ENCODE measurements at regions not wholly inside any gene's neighbourhood (a gene's known extent, or its start where the extent isn't known, plus 50 kb on each side); places are given as distances from the start of the nearest gene placed in this dataset.
"Not testable (repeated sequence)": the region's sequence is repeated elsewhere in the genome, so short reads cannot be mapped to it uniquely, and the experiment has no call there.

DNA sequence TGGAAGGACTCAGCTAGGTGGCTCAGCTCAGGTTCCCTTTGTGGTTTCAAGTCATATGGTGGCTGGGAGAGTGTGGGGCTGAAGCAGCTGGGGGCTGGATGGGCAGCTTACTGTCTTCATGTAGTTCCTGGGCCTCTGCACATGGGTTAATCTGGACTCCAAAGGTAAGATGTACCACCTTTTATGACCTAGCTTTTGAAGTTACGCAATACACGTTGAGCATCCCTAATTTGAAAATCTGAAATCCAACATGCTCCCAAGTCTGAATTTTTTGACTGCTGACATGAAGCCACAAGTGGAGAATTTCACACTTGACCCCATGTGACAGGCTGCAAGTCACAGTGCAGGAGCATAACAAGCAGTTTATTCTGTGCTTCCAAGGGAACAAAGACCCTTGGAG, 173.7 kb downstream of the KBTBD8 start:
- H4K20me1 ChIP-seq (replicated peaks; ENCODE audit: control insufficient read depth, insufficient read depth, low read length): no peaks in the 10 kb centered on the region
- no peaks in the 10 kb centered on the region for H3K9me3 ChIP-seq (replicated peaks; ENCODE audit: control insufficient read depth, insufficient read depth, low read depth, low read length)
- no peak for FAIRE-seq
- H3K4me2 ChIP-seq (ENCODE audit: insufficient read depth, low read length): no peak overlapping the region
- H3K4me1 ChIP-seq (replicated peaks in 1 of 2; ENCODE audit: control insufficient read depth in 2 of 2, insufficient read depth in 2 of 2, low read length in 2 of 2): no peaks in the 10 kb centered on the region
- POLR2A ChIA-PET: interaction anchor here (0.7 kb wide), 1 partner anchor 603 kb away, joined by 3 read pairs; no protein-coding TSS in a partner anchor
- in situ Hi-C loops (cut with MboI): no loop called here
- no peaks in the 10 kb centered on the region for H3K79me2 ChIP-seq (ENCODE audit: control insufficient read depth, insufficient read depth, low read length)
- WGBS (ENCODE audit: insufficient coverage, low coverage, missing lambda C conversion rate): 0% methylated on average over 2 of the region's 2 CpGs
- H3K27me3 ChIP-seq (ENCODE audit: control insufficient read depth in 2 of 2, insufficient read depth in 2 of 2, low read length in 2 of 2): no peaks in the 10 kb centered on the region
- H3K9ac ChIP-seq (ENCODE audit: insufficient read depth in 1 of 2, low read depth in 2 of 2, low read length in 2 of 2): no peak overlapping the region
- intact Hi-C loops (cut with micrococcal nuclease): no loop called here
- BruUV-seq (replicated peaks): no TSS peak
- no peak overlapping the region for H3K4me3 ChIP-seq
- no peaks in the 10 kb centered on the region for H3K36me3 ChIP-seq (ENCODE audit: control insufficient read depth, insufficient read depth, low read length)
- CTCF ChIA-PET (ENCODE audit: low intra/inter-chr PET ratio): no interaction called here
- no peak overlapping the region for H2AFZ ChIP-seq (ENCODE audit: low read depth, low read length)
- no peaks in the 10 kb centered on the region for H3K9me1 ChIP-seq (ENCODE audit: control insufficient read depth, insufficient read depth, low read length)
- H3K27ac ChIP-seq (ENCODE audit: extremely low read depth, low read depth, low read length): no peak overlapping the region
- no peak for ATAC-seq
- no peak for DNase-seq (ENCODE audit: extremely low read depth in 1 of 4, low spot score in 3 of 4)
- no peak for TF ChIP-seq CEBPG (CRISPR knock-in tag; IDR thresholded peaks at IDR 0.05)
- TF ChIP-seq CEBPG (tag; conservative IDR thresholded peaks at IDR 0.05 in 1 of 2, IDR thresholded peaks at IDR 0.05 in 1 of 2): peak in 1 of 2 experiments; percentile 69; a peak in 1 of 4 replicates
- TF ChIP-seq NELFE (IDR thresholded peaks at IDR 0.05; ENCODE audit: insufficient read depth, insufficient read length): no peak
- peak; percentile 56 for TF ChIP-seq CEBPB (tag; IDR thresholded peaks at IDR 0.05)

DNA sequence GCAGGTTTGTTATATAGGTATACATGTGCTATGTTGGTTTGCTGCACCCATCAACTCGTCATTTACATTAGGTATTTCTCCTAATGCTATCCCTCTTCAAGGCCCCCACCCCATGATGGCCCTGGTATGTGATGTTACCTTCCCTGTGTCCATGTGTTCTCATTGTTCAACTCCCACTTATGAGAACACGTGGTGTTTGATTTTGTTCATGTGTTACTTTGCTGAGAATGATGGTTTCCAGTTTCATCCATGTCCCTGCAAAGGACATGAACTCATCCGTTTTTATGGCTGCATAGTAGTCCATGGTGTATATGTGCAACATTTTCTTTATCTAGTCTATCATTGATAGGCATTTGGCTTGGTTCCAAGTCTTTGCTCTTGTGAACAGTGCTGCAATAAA, 175.0 kb downstream of the KBTBD8 start:
- H3K4me1 ChIP-seq (replicated peaks in 1 of 2; ENCODE audit: control insufficient read depth in 2 of 2, insufficient read depth in 2 of 2, low read length in 2 of 2); DNase-seq (ENCODE audit: extremely low read depth in 1 of 4, low spot score in 3 of 4); ATAC-seq; H3K4me3 ChIP-seq; H3K36me3 ChIP-seq (ENCODE audit: control insufficient read depth, insufficient read depth, low read length); H3K9me3 ChIP-seq (replicated peaks; ENCODE audit: control insufficient read depth, insufficient read depth, low read depth, low read length); POLR2A ChIA-PET; H3K9ac ChIP-seq (ENCODE audit: insufficient read depth in 1 of 2, low read depth in 2 of 2, low read length in 2 of 2); FAIRE-seq; H2AFZ ChIP-seq (ENCODE audit: low read depth, low read length); in situ Hi-C loops (cut with MboI); H3K27ac ChIP-seq (ENCODE audit: extremely low read depth, low read depth, low read length); BruUV-seq (replicated peaks); H3K79me2 ChIP-seq (ENCODE audit: control insufficient read depth, insufficient read depth, low read length); H3K4me2 ChIP-seq (ENCODE audit: insufficient read depth, low read length); CTCF ChIA-PET (ENCODE audit: low intra/inter-chr PET ratio); intact Hi-C loops (cut with micrococcal nuclease); H3K27me3 ChIP-seq (ENCODE audit: control insufficient read depth in 2 of 2, insufficient read depth in 2 of 2, low read length in 2 of 2); H4K20me1 ChIP-seq (replicated peaks; ENCODE audit: control insufficient read depth, insufficient read depth, low read length); H3K9me1 ChIP-seq (ENCODE audit: control insufficient read depth, insufficient read depth, low read length): not testable (repeated sequence)
- WGBS (ENCODE audit: insufficient coverage, low coverage, missing lambda C conversion rate): 3% methylated on average over 3 of the region's 3 CpGs
- 0 out of 2 replicates have a peak, but pooled peaks have one; percentile 10 for TF ChIP-seq NFIC (IDR thresholded peaks at IDR 0.05)
